Activated naive CD4-positive, alpha-beta T cell treated with anti-CD3 and anti-CD28 coated beads, Interleukin-2, amount 10 ng/mL, durations not matched to agents 7 days and 5 days (primary cell): ENCODE measurements at regions not wholly inside any gene's neighbourhood (a gene's known extent, or its start where the extent isn't known, plus 50 kb on each side); places are given as distances from the start of the nearest gene placed in this dataset.
"Not testable (repeated sequence)": the region's sequence is repeated elsewhere in the genome, so short reads cannot be mapped to it uniquely, and the experiment has no call there.

ENCODE experiments used
- CTCF ChIA-PET: fragments of 350-600 bp; sonication (Branson Sonifier 250); formaldehyde crosslinking; loops from one replicate; lab custom pipeline; 2021; ENCODE audit warnings: antibody characterized with exemption; lab: Charles Lee
- DNase-seq: peaks from one replicate; pipeline ENCODE4 v3.0.0-alpha.2; 2020
- H3K27ac Mint-ChIP-seq: one replicate; pipeline ENCODE4 v1.8.0; 2021; ENCODE audit warnings: mild to moderate bottlenecking, moderate library complexity, mixed read lengths
- H3K27me3 Mint-ChIP-seq: one replicate; pipeline ENCODE4 v1.8.0; 2021; ENCODE audit warnings: mild to moderate bottlenecking, mixed read lengths
- H3K36me3 Mint-ChIP-seq: one replicate; pipeline ENCODE4 v1.8.0; 2021; ENCODE audit warnings: mixed read lengths
- H3K4me1 Mint-ChIP-seq: one replicate; pipeline ENCODE4 v1.8.0; 2021; ENCODE audit warnings: mixed read lengths
- H3K4me3 Mint-ChIP-seq: one replicate; pipeline ENCODE4 v1.8.0; 2021; ENCODE audit warnings: mild to moderate bottlenecking, moderate library complexity, mixed read lengths
- H3K9me3 Mint-ChIP-seq: one replicate; pipeline ENCODE4 v1.8.0; 2021; ENCODE audit warnings: mixed read lengths

- Mint-ChIP-seq H3K4me1 (no peaks in the 10 kb centered on the region), H3K27ac (no peak overlapping the region), H3K4me3 (no peak overlapping the region), H3K36me3 (no peaks in the 10 kb centered on the region), H3K27me3 (no peaks in the 10 kb centered on the region), H3K9me3 (peaks cover 12% of the 10 kb centered on the region)
- CTCF ChIA-PET = no interaction called here
- no peak for DNase-seq
Measured at GRCh38 chr5:145429170-145429569, 406.0 kb downstream of the PRELID2 start.

- no peak overlapping the region for H3K4me3 Mint-ChIP-seq
- CTCF ChIA-PET = no interaction called here
Measured at GRCh38 chr5:145408048-145408341, 427.1 kb downstream of the PRELID2 start.

GRCh38 chr5:145407300-145408047 is 427.7 kb downstream of the PRELID2 start:
- H3K9me3 Mint-ChIP-seq = peaks cover 24% of the 10 kb centered on the region
- CTCF ChIA-PET = no interaction called here
- no peak overlapping the region for H3K4me3 Mint-ChIP-seq
- H3K36me3 Mint-ChIP-seq = no peaks in the 10 kb centered on the region
- no peak for DNase-seq
- no peak overlapping the region for H3K27ac Mint-ChIP-seq
- no peaks in the 10 kb centered on the region for H3K27me3 Mint-ChIP-seq
- no peaks in the 10 kb centered on the region for H3K4me1 Mint-ChIP-seq

More at GRCh38 chr5:145408048-145408341, 427.1 kb downstream of the PRELID2 start:
- no peak overlapping the region for H3K27ac Mint-ChIP-seq
- H3K4me1 Mint-ChIP-seq = no peaks in the 10 kb centered on the region
- H3K36me3 Mint-ChIP-seq = no peaks in the 10 kb centered on the region
- peaks cover 28% of the 10 kb centered on the region for H3K9me3 Mint-ChIP-seq
- H3K27me3 Mint-ChIP-seq = no peaks in the 10 kb centered on the region
- no peak for DNase-seq

- CTCF ChIA-PET = no interaction called here
- no peaks in the 10 kb centered on the region for H3K27me3 Mint-ChIP-seq
- no peaks in the 10 kb centered on the region for H3K36me3 Mint-ChIP-seq
- peaks cover 21% of the 10 kb centered on the region for H3K9me3 Mint-ChIP-seq
- H3K4me1 Mint-ChIP-seq = no peaks in the 10 kb centered on the region
- no peak overlapping the region for H3K27ac Mint-ChIP-seq
- H3K4me3 Mint-ChIP-seq = no peak overlapping the region
- no peak for DNase-seq
Measured at GRCh38 chr5:145403992-145404391, 431.1 kb downstream of the PRELID2 start.

GRCh38 chr5:145396888-145397287 is 438.3 kb downstream of the PRELID2 start:
- no peaks in the 10 kb centered on the region for H3K36me3 Mint-ChIP-seq
- H3K27me3 Mint-ChIP-seq = no peaks in the 10 kb centered on the region
- no peak overlapping the region for H3K4me3 Mint-ChIP-seq
- H3K4me1 Mint-ChIP-seq = no peaks in the 10 kb centered on the region
- peaks cover 26% of the 10 kb centered on the region for H3K9me3 Mint-ChIP-seq
- CTCF ChIA-PET = no interaction called here
- no peak for DNase-seq
- H3K27ac Mint-ChIP-seq = no peak overlapping the region

GRCh38 chr5:145395151-145395550 is 440.0 kb downstream of the PRELID2 start:
- CTCF ChIA-PET, H3K27ac Mint-ChIP-seq, H3K4me3 Mint-ChIP-seq, H3K4me1 Mint-ChIP-seq, H3K27me3 Mint-ChIP-seq, H3K36me3 Mint-ChIP-seq, DNase-seq: not testable (repeated sequence)
- H3K9me3 Mint-ChIP-seq = peaks cover 26% of the 10 kb centered on the region

GRCh38 chr5:145393426-145393825 is 441.7 kb downstream of the PRELID2 start:
- H3K9me3 Mint-ChIP-seq = peaks cover 20% of the 10 kb centered on the region
- H3K27me3 Mint-ChIP-seq = no peaks in the 10 kb centered on the region
- H3K4me3 Mint-ChIP-seq = no peak overlapping the region
- no peak overlapping the region for H3K27ac Mint-ChIP-seq
- no peak for DNase-seq
- CTCF ChIA-PET = no interaction called here
- H3K4me1 Mint-ChIP-seq = no peaks in the 10 kb centered on the region
- no peaks in the 10 kb centered on the region for H3K36me3 Mint-ChIP-seq

GRCh38 chr5:145389047-145389446 is 446.1 kb downstream of the PRELID2 start:
- no peak overlapping the region for H3K4me3 Mint-ChIP-seq
- H3K27me3 Mint-ChIP-seq = no peaks in the 10 kb centered on the region
- no peaks in the 10 kb centered on the region for H3K4me1 Mint-ChIP-seq
- DNase-seq = no peak
- CTCF ChIA-PET = no interaction called here
- H3K36me3 Mint-ChIP-seq = no peaks in the 10 kb centered on the region
- H3K27ac Mint-ChIP-seq = no peak overlapping the region
- peaks cover 11% of the 10 kb centered on the region for H3K9me3 Mint-ChIP-seq

- Mint-ChIP-seq H3K27ac (no peak overlapping the region), H3K9me3 (peaks cover 7% of the 10 kb centered on the region), H3K36me3 (no peaks in the 10 kb centered on the region), H3K27me3 (no peaks in the 10 kb centered on the region), H3K4me1 (no peaks in the 10 kb centered on the region), H3K4me3 (no peak overlapping the region)
- DNase-seq = no peak
- CTCF ChIA-PET = no interaction called here
Measured at GRCh38 chr5:145385276-145385675, 449.9 kb downstream of the PRELID2 start.

GRCh38 chr5:145378226-145378625 is 456.9 kb downstream of the PRELID2 start:
- H3K27me3 Mint-ChIP-seq = no peaks in the 10 kb centered on the region
- no peaks in the 10 kb centered on the region for H3K4me1 Mint-ChIP-seq
- CTCF ChIA-PET = no interaction called here

GRCh38 chr5:145375521-145375920 is 459.6 kb downstream of the PRELID2 start:
- H3K4me1 Mint-ChIP-seq = no peaks in the 10 kb centered on the region
- no peak for DNase-seq
- H3K36me3 Mint-ChIP-seq = no peaks in the 10 kb centered on the region
- no peaks in the 10 kb centered on the region for H3K27me3 Mint-ChIP-seq
- H3K27ac Mint-ChIP-seq = no peak overlapping the region
- CTCF ChIA-PET = no interaction called here
- peaks cover 40% of the 10 kb centered on the region for H3K9me3 Mint-ChIP-seq
- H3K4me3 Mint-ChIP-seq = no peak overlapping the region

More at GRCh38 chr5:145378226-145378625, 456.9 kb downstream of the PRELID2 start:
- DNase-seq = no peak
- H3K27ac Mint-ChIP-seq = no peak overlapping the region
- H3K36me3 Mint-ChIP-seq = no peaks in the 10 kb centered on the region
- H3K4me3 Mint-ChIP-seq = no peak overlapping the region
- H3K9me3 Mint-ChIP-seq = peaks cover 42% of the 10 kb centered on the region

- H3K27me3 Mint-ChIP-seq = no peaks in the 10 kb centered on the region
- CTCF ChIA-PET = no interaction called here
- H3K4me1 Mint-ChIP-seq = no peaks in the 10 kb centered on the region
- no peak for DNase-seq
- no peak overlapping the region for H3K4me3 Mint-ChIP-seq
- H3K36me3 Mint-ChIP-seq = no peaks in the 10 kb centered on the region
- no peak overlapping the region for H3K27ac Mint-ChIP-seq
- H3K9me3 Mint-ChIP-seq = peaks cover 8% of the 10 kb centered on the region
Measured at GRCh38 chr5:145365464-145365863, 469.7 kb downstream of the PRELID2 start.

- DNase-seq = no peak
- Mint-ChIP-seq H3K9me3 (peaks cover 8% of the 10 kb centered on the region), H3K27ac (no peak overlapping the region), H3K36me3 (no peaks in the 10 kb centered on the region), H3K4me1 (no peaks in the 10 kb centered on the region), H3K27me3 (no peaks in the 10 kb centered on the region), H3K4me3 (no peak overlapping the region)
- CTCF ChIA-PET = no interaction called here
Measured at GRCh38 chr5:145362266-145362665, 472.9 kb downstream of the PRELID2 start.

- CTCF ChIA-PET = no interaction called here
- no peaks in the 10 kb centered on the region for H3K36me3 Mint-ChIP-seq
- no peak for DNase-seq
- no peak overlapping the region for H3K4me3 Mint-ChIP-seq
- H3K27ac Mint-ChIP-seq = no peak overlapping the region
- no peaks in the 10 kb centered on the region for H3K27me3 Mint-ChIP-seq
- no peaks in the 10 kb centered on the region for H3K4me1 Mint-ChIP-seq
- H3K9me3 Mint-ChIP-seq = peaks cover 5% of the 10 kb centered on the region
Measured at GRCh38 chr5:145360936-145361335, 474.2 kb downstream of the PRELID2 start.

- Mint-ChIP-seq H3K4me3 (no peak overlapping the region), H3K27ac (no peak overlapping the region), H3K27me3 (no peaks in the 10 kb centered on the region), H3K4me1 (no peaks in the 10 kb centered on the region), H3K36me3 (no peaks in the 10 kb centered on the region), H3K9me3 (peaks cover 4% of the 10 kb centered on the region)
- CTCF ChIA-PET = no interaction called here
- no peak for DNase-seq
Measured at GRCh38 chr5:145350513-145350912, 484.6 kb downstream of the PRELID2 start.
